ENCODE measurements at regions not wholly inside any gene's neighbourhood (a gene's known extent, or its start where the extent isn't known, plus 50 kb on each side); places are given as distances from the start of the nearest gene placed in this dataset.

DNA sequence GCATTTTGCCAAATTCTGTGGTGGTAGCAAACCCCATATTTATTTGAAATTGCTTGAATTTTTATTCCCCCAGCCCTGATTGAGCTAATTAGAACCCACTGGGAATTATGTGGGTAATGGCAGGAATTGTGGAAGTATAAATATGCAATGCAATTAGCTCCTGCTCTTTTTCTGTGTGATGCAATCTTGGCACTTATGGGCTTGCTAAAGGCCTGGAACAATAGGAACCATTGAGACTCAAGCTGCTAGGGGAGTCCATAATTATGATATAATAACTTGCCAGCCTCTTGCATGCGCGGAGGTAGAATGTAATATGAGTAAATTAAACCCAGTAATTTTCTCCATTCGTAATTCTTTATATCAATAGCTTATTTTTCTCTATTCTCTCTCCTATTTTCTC lies 267.6 kb upstream of the THSD7B start:
- TF ChIP-seq CTCF (tag by site-specific recombination; IDR thresholded peaks at IDR 0.05) (no peak), ZBTB7A (tag by site-specific recombination; IDR thresholded peaks at IDR 0.05; ENCODE audit: low read depth) (no peak)
